HTR-8/SVneo (cell line): ENCODE measurements at regions not wholly inside any gene's neighbourhood (a gene's known extent, or its start where the extent isn't known, plus 50 kb on each side); places are given as distances from the start of the nearest gene placed in this dataset.

Experiments used
- DNase-seq: peaks from one replicate; pipeline ENCODE4 v3.0.0; 2011; ENCODE audit warnings: low spot score, mixed read lengths; ENCODE audit not compliant: insufficient read length
- FAIRE-seq: peaks from 2 replicates; lab custom pipeline; 2011; peaks lifted over from hg19 to GRCh38; lab: Jason Lieb, UNC

GRCh38 chr11:131109257-131109656, 193.0 kb upstream of the SNX19 start:
- FAIRE-seq (no peak), DNase-seq (no peak)

DNA sequence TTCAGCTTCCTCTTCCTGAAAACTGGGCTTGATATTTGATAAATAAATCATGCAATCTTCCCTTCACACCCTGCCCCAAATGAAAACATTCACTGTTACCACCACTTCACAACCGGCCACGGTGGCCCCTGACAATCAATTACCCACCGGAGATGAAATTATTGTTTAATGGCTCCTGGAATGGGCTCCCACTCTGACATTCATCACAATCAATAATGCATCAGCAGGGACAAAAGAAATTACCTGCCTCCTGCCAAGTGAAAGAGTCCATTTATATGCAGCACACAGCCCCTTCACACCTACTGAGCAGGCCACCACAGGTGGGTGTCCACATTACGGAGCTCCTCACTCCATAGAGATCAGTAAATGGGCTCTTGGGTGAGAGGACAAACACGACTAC, 193.5 kb upstream of the SNX19 start:
- DNase-seq (no peak), FAIRE-seq (no peak)

GRCh38 chr11:131111775-131112174, 195.5 kb upstream of the SNX19 start:
- FAIRE-seq (no peak), DNase-seq (no peak)

- DNase-seq (no peak), FAIRE-seq (no peak)
These were observed 202.0 kb upstream of the SNX19 start for GRCh38 chr11:131118247-131118646.

- DNase-seq (no peak), FAIRE-seq (no peak)
These were observed 205.4 kb upstream of the SNX19 start for GRCh38 chr11:131121426-131122333.

GRCh38 chr11:131122448-131122847, 206.2 kb upstream of the SNX19 start:
- no peak for DNase-seq
- FAIRE-seq, result no peak

DNA sequence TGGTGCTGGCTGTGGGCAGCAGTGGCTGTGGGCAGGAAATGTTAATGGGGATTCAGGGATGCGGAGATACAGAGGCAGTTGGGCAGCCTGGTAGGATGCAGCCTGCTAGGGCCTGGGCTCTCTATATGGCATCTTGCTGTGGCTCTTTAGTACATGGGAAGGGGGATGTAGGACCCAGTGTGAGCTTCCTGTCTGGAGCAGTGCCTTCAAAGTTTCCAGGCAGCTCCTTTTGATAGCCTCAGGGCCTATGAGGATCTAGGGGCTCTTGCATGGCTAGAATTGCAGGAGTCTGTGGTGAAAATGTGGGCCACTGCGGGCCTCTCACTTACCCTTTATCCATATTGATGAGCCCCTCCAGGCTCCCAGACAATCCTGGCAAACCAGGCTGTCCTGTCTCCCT, 213.2 kb upstream of the SNX19 start:
- no peak for FAIRE-seq

GRCh38 chr11:131135611-131136010, 219.3 kb upstream of the SNX19 start:
- FAIRE-seq (no peak), DNase-seq (no peak)

More for the DNA sequence above, 213.2 kb upstream of the SNX19 start:
- no peak for DNase-seq

DNA sequence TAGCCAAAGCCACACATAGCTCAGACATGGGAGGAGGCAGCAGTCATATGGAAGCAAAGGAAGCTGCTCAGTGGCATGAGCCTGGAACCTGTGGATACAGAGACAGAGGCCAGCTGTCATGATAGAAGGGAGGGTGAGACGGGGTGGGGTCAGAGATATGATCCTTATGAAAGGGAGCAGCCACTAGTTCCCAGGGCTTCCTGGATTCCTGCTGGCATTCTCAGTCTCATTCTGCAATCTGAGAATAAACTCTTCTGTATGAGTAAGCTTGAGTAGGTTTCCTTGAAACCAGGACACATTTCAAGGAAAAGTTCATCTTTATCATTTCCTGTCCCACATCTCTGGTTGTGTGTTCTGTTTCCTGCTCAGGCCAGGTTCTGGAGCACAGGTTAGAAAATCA, 220.2 kb upstream of the SNX19 start:
- no peak for FAIRE-seq
- DNase-seq, result no peak

GRCh38 chr11:131137046-131137445, 220.8 kb upstream of the SNX19 start:
- no peak for FAIRE-seq
- DNase-seq, result no peak

DNA sequence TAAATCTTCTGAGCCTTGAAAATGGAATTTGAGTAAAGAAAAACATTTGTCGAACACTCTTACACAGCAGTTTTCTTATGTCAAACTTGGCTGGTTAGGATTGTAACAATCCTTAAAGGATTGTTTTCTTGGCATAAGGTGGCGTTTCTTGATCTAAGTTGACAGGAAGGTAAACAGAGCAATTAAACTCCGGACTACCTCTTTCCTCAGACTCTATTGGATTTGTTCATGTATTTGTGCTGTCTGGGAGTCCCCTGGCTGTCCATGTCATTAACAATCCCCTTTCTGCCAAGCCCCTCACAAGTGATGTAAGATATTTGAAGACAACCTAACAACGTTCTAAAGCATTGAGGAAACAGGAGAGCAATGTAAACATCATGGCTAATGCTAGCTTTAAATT, 222.5 kb upstream of the SNX19 start:
- DNase-seq, result no peak
- no peak for FAIRE-seq

DNA sequence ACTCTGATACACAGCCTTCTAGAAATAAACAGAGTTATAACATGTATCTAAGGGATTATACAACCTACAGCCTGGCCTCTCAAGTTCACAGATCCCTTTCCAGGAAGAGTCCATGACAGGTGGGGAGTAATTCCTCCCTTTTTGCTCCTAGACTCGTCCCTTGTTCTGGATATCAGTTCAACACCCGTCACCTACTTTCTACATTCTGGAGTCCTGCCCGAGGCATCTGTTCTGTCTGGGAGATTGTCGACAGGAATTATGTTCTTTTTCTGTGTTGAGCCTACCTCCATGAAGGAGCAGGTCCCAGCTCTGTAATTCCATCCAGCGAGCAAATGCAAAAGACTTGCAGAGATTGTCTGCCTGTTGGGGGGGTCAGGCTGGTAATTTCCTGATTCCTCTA, 224.6 kb upstream of the NTM start:
- no peak for FAIRE-seq
- DNase-seq, result no peak

- no peak for DNase-seq
- FAIRE-seq, result no peak
These were observed 223.5 kb upstream of the NTM start for GRCh38 chr11:131146827-131147490.

DNA sequence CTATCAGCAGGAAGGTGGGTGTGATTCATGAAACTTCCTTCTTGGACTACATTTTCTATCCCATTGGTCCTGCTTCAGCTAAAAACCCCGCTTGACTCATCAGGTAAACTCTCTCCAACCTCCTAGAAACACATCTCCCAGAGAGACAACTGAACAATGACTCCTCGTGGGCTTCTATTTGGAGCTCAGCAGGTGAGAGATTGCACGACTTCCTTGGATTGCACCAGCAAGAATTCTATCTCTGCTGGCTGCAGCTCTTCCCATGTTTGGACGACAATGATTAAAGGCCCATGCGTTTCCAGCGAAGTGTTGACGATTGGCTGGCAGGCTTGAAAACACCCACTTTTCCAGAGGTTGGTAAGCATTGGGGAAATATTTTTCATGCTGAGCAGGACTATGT, 216.1 kb upstream of the NTM start:
- DNase-seq (no peak), FAIRE-seq (no peak)

DNA sequence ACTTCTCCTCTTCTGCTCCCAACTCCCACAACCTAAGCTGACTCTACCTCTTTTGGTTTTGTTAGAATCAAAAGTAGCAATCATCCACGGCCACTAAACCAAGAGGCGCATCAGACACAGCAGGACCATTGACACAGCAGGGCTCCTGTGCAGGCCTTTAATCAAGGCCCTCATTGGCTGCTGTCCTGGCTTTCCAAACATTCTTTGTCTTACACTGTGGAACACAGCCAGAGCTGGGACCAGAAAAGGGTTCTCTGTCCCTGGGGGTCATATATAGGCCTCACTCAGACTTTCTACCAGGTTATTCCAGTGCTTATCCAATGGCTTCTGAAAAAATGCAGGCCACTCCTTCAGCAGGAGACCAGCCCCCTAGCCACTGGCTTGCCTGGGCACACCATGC, 212.7 kb upstream of the NTM start:
- FAIRE-seq, result no peak
- DNase-seq, result no peak

DNA sequence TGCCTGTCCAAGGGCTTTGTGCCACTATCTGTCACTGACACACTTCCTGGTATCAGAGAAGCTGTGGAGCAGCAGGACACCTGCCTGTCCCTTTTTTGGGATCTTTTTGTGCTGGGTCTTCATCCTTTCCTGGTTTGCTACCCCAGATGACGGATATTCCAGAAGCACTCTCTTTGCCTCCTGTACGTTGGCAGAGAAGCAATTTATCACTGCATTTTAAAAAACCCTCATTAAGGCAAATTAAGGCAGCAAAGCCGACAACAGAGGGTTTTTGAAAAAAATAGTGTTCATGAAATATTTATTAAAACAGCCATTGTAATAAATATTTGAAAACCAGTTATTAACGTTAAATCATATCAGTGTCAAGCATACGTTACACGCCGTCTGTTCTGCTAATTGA, 209.6 kb upstream of the NTM start:
- DNase-seq (no peak), FAIRE-seq (no peak)

GRCh38 chr11:131163613-131164012, 206.8 kb upstream of the NTM start:
- FAIRE-seq, result no peak
- no peak for DNase-seq

GRCh38 chr11:131165036-131165435, 205.4 kb upstream of the NTM start:
- DNase-seq, result no peak
- FAIRE-seq, result no peak

GRCh38 chr11:131168839-131169713, 201.3 kb upstream of the NTM start:
- FAIRE-seq (no peak), DNase-seq (no peak)

DNA sequence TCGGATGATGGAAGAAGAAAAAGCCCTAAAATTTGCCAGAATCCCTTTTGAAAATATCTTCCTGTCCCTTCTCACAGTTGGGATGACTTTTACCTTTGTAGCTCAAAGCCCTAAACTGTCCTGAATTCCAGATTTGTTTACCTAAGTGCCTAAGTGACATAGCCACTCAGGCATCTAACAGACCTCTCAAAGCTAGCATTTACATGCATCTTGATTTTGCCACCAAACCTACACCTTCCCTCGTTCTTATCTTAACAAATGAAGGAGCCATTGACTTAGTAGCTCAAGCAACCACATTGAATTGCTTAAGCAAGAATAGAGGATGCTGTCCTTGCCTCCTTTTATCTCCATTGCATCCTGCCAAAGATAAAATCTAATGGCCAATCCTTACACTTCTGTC, 198.4 kb upstream of the NTM start:
- DNase-seq, result no peak

DNA sequence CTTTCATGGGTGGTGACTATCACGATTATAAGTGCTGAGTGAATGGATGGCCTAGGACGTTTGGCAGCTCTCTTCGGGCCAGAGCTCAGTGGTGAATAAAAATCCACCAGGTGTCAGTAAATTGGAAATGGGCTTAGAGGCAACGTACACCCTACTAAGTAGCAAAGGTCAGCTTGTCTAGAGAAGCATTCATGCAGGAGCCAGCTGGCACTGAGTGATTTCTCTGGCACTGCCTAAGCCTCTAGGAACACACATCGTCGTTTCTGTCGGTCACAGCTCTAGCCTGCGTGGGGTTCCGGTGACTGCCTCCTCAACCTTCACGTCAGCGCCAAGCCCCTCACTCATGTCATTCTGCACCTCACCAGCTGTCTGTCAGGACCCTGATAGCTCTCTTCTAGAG, 192.4 kb upstream of the NTM start:
- DNase-seq, result no peak
- no peak for FAIRE-seq

More for the DNA sequence above, 198.4 kb upstream of the NTM start:
- no peak for FAIRE-seq
